Heart right ventricle (tissue), 16 donors: ENCODE measurements at regions not wholly inside any gene's neighbourhood (a gene's known extent, or its start where the extent isn't known, plus 50 kb on each side); places are given as distances from the start of the nearest gene placed in this dataset.

Experiments
- ATAC-seq, 8 donors: fragments of 200-7000 bp; cut with Tn5 transposase; one replicate each; pipeline ENCODE4 v1.9.1; 2020; ENCODE audit warnings: mild to moderate bottlenecking in 8 of 8, moderate library complexity in 8 of 8, moderate number of reproducible peaks in 1 of 8
- DNase-seq, 2 donors: peaks; one replicate each; pipeline ENCODE4 v3.0.0-alpha.2; 2020
- H3K27ac ChIP-seq, 10 donors: fragments of 200-600 bp; sonication (generic) in 2 of 10; one replicate each; pipeline versions ENCODE4 v1.5.0 to v1.8.0; 2020 to 2022; ENCODE audit warnings: mild to moderate bottlenecking in 3 of 10
- H3K27me3 ChIP-seq, 7 donors: fragments of 200-600 bp; one replicate each; pipeline ENCODE4 v1.8.0; 2021 to 2022; ENCODE audit warnings: mild to moderate bottlenecking in 2 of 7
- H3K36me3 ChIP-seq, 9 donors: fragments of 200-600 bp; sonication (generic) in 1 of 9; one replicate each; pipeline versions ENCODE4 v1.5.0 to v1.8.0; 2020 to 2022; ENCODE audit warnings: mild to moderate bottlenecking in 2 of 9
- H3K4me1 ChIP-seq, 9 donors: fragments of 200-600 bp; sonication (generic) in 1 of 9; one replicate each; pipeline versions ENCODE4 v1.5.0 to v1.8.0; 2020 to 2022; ENCODE audit warnings: mild to moderate bottlenecking in 4 of 9
- H3K4me3 ChIP-seq, 10 donors: fragments of 200-600 bp; sonication (generic) in 2 of 10; one replicate each; pipeline versions ENCODE4 v1.5.0 to v1.8.0; 2020 to 2022; ENCODE audit warnings: mild to moderate bottlenecking in 7 of 10, moderate library complexity in 2 of 10
- H3K9me3 ChIP-seq, 11 donors: fragments of 200-600 bp in 10 of 11; sonication (generic) in 2 of 11; one replicate each; pipeline versions ENCODE4 v1.5.0 to v1.8.0; 2013 to 2022; ENCODE audit warnings: mild to moderate bottlenecking in 2 of 11, control low read depth in 1 of 11, moderate library complexity in 1 of 11
- CTCF ChIP-seq, 9 donors: fragments of 200-600 bp; sonication (generic) in 2 of 9; IDR thresholded peaks; one replicate each; pipeline versions ENCODE4 v1.5.0 to v1.8.0; 2021 to 2022; ENCODE audit warnings: antibody characterized with exemption in 9 of 9, mild to moderate bottlenecking in 5 of 9, moderate library complexity in 1 of 9
- WGBS, 2 donors: extraction: QIAGEN DNeasy Blood & Tissue Kit; methylation state at CpG; one replicate each; pipeline ENCODE4 v1.1.7; 2013; ENCODE audit warnings: inconsistent platforms in 1 of 2; 5-methylcytosine and 5-hydroxymethylcytosine counted together
- intact Hi-C, 10 donors: fragments of 100-400 bp; cut with DNase I; formaldehyde crosslinking; loops; one replicate each; pipeline versions ENCODE4 v1.11.1 to v1.14.2; 2022
- donor health status: Arrhythmogenic right ventricular cardiomyopathy.
- donor health status: ischemic (EF 13 %, LVEDD 7.1; RV severe dilation, severe dysfunction).
- donor health status: healthy with polysubstance abuse.
- donor health status: DM: no; HTN: yes; CAD: no.
- donor health status: DM: no; HTN: no; CAD: no.
- donor health status: ischemic (EF 25% LVEDD 6.9; RV normal size, moderate dysfunction).
- donor health status: ischemic (EF 25% LVEDD 5.7; RV mildly dilated, moderate dysfunction).
- donor health status: healthy.
- donor health status: DM: yes; HTN: yes; CAD: no.
- donor health status: Ischemic cardiomyopathy.
- donor health status: ischemic (EF 35%, LVEDD 5.7; RV mildly dilated, moderate dysfunction).
- donor health status: nonischemic (EF 11% LVEDD 7.7; RV severe dilation, severe dysfunction).
- donor health status: DM: yes; HTN: yes; CAD: no.
- donor health status: PGD.
- donor health status: ischemic (EF 29% LVEDD 5.4; RV normal size, mild dysfunction).
- donor health status: nonischemic (EF 23%, LVEDD 6.1; RV moderate dilation, normal function).

- Histone ChIP-seq H3K36me3 (no peaks in the 10 kb centered on the region), H3K4me1 (no peaks in the 10 kb centered on the region), H3K27ac (no peak overlapping the region), H3K27me3 (no peaks in the 10 kb centered on the region), H3K9me3 (no peaks in the 10 kb centered on the region), H3K4me3 (no peak overlapping the region)
- TF ChIP-seq CTCF (IDR thresholded peaks at IDR 0.05), result no peak
- DNase-seq (no peak), ATAC-seq (no peak)
- intact Hi-C loops, result no loop called here
- 91 to 93% methylated on average over 8 of the region's 8 CpGs for WGBS, 2 donors
Measured at GRCh38 chr5:52409835-52410234, 377.9 kb upstream of the ITGA1 start.

- 48 to 58% methylated on average over 1 of the region's 1 CpG for WGBS, 2 donors
- intact Hi-C loops, result no loop called here
- H3K27ac ChIP-seq, result no peak overlapping the region
- no peaks in the 10 kb centered on the region for H3K27me3 ChIP-seq
- ATAC-seq (no peak), DNase-seq (no peak)
- H3K4me1 ChIP-seq, result no peaks in the 10 kb centered on the region
- no peaks in the 10 kb centered on the region for H3K36me3 ChIP-seq
- H3K4me3 ChIP-seq, result no peak overlapping the region
- H3K9me3 ChIP-seq, result no peaks in the 10 kb centered on the region
- TF ChIP-seq CTCF (IDR thresholded peaks at IDR 0.05), result no peak
Measured at GRCh38 chr5:52419357-52419756, 368.4 kb upstream of the ITGA1 start.

- H3K36me3 ChIP-seq, result no peaks in the 10 kb centered on the region
- H3K27me3 ChIP-seq, result no peaks in the 10 kb centered on the region
- TF ChIP-seq CTCF (IDR thresholded peaks at IDR 0.05), result no peak
- H3K27ac ChIP-seq, result no peak overlapping the region
- ATAC-seq (no peak), DNase-seq (no peak)
- H3K9me3 ChIP-seq, result peaks cover 0 to 13% (median 0%) of the 10 kb centered on the region in 11 donors
- intact Hi-C loops, result no loop called here
- 98% methylated on average over 4 of the region's 4 CpGs for WGBS, 2 donors
- no peak overlapping the region for H3K4me3 ChIP-seq
- no peaks in the 10 kb centered on the region for H3K4me1 ChIP-seq
Measured at GRCh38 chr5:52427615-52428014, 360.1 kb upstream of the ITGA1 start.

GRCh38 chr5:52428977-52429489 is 358.7 kb upstream of the ITGA1 start:
- Histone ChIP-seq H3K36me3 (no peaks in the 10 kb centered on the region), H3K27me3 (no peaks in the 10 kb centered on the region), H3K4me3 (no peak overlapping the region), H3K9me3 (peaks cover 0 to 14% (median 0%) of the 10 kb centered on the region in 11 donors), H3K4me1 (no peaks in the 10 kb centered on the region), H3K27ac (no peak overlapping the region)
- DNase-seq, result no peak
- TF ChIP-seq CTCF (IDR thresholded peaks at IDR 0.05), result no peak
- ATAC-seq, result no peak
- WGBS, 2 donors, result 80 to 86% methylated on average over 3 of the region's 3 CpGs
- intact Hi-C loops, result no loop called here
